HG02623 (cell line): ENCODE measurements at regions not wholly inside any gene's neighbourhood (a gene's known extent, or its start where the extent isn't known, plus 50 kb on each side); places are given as distances from the start of the nearest gene placed in this dataset.

Source experiments
- ATAC-seq: cut with Tn5 transposase; IDR thresholded peaks from one replicate; pipeline ENCODE4 v1.9.1; 2021; ENCODE audit warnings: moderate library complexity; ENCODE audit not compliant: unreplicated experiment

- ATAC-seq, result no peak
Measured at GRCh38 chr5:113897748-113898147, 384.3 kb downstream of the YTHDC2 start.

DNA sequence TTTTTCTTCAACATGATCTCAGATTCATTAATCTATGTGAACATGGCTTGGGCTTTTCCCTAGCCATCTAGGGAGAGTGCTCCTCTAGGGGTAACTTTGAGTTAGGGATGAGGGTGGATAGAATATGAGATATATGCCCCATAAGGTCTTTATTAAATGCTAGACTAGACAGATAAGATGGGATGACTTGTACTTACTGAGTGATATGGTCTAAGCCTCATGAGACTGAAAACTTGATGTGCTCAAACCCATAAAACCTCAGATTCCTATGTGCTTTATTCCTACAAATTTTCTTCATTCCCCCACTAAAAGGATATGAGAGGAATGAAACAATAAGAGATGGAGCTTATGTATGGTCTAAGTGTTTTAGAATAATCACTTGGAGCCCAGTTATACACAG is 386.6 kb downstream of the YTHDC2 start:
- no peak for ATAC-seq

GRCh38 chr5:113900816-113901215 is 387.3 kb downstream of the YTHDC2 start:
- no peak for ATAC-seq

DNA sequence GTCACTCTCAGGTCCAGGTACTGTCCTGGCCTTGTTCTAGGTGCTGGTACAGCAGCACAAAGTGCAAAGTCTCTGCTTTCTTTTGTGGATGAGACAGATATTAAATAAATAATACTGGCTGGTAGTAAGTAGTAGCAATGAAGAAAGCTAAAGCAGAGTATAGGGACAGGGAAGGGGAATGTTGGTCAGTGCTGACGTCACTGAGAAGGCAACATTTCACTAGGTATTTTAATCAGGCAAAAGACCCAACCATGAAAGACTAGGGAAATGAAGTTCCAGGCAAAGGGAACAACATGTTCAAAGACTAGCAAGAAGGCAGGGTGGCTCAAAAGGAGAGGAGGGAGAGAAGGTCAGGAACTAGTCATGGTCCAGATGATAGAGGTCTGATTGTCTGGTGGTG is 388.2 kb downstream of the YTHDC2 start:
- ATAC-seq, result no peak

DNA sequence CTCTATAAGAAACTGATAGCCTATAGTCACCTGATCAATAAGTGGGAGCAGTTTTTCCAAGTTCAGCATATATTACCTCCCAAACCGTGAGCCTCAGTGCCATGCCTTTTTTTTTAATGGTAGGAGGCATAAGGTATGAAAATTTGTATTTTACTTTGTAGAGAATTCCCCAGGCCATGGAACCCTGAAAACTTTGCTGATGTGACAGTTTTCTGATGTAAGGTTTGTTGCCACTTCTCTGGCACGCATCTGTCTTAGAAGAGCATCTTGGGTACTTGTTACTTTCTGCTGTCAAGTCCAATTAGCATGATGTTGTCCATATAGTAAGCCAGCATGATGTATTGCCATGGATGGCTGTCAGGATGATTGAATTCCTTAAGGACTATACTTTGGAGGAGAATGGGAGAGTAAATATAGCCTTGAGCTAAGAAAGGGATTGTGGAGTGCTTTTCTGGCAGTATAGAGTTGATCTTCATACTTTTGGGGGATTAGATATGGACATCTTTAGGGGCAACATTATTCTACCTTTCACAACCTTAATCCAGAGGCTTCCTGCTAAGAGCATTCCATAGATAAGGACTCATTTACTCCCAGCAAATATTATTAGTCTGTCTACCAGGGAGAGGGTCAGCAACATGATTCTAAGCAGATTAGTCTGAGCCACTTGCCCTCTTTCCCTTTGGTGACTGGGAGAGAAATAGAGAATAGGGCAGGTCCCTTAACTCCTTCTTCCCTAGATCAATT is 389.6 kb downstream of the YTHDC2 start:
- ATAC-seq, result no peak

GRCh38 chr5:113909782-113910181 is 396.3 kb downstream of the YTHDC2 start:
- no peak for ATAC-seq

- ATAC-seq, result no peak
Measured at GRCh38 chr5:113917997-113918396, 404.5 kb downstream of the YTHDC2 start.

- no peak for ATAC-seq
Measured at GRCh38 chr5:113922343-113922742, 408.8 kb downstream of the YTHDC2 start.

- no peak for ATAC-seq
Measured at GRCh38 chr5:113935453-113935852, 422.0 kb downstream of the YTHDC2 start.

DNA sequence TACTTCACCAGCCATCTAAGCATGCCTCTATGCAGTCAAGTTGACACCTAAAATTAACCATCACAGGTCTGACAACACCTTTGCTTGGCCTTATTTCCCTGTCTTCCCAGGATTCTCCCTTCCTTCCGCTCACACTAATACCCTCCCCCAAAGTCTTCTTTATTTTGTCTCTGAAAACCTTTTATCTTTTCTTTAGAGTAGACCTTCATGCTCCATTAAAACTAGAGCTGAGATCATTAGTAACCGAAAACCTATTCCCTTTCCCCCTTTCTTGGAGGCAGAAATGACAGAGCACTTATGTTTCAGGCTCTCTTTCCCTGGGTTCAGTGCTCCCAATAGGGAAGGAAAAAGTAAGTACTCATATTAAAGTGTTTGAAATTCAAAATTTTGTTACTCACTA is 423.8 kb downstream of the YTHDC2 start:
- ATAC-seq, result no peak

- no peak for ATAC-seq
Measured at GRCh38 chr5:113939988-113940387, 421.9 kb upstream of the KCNN2 start.

DNA sequence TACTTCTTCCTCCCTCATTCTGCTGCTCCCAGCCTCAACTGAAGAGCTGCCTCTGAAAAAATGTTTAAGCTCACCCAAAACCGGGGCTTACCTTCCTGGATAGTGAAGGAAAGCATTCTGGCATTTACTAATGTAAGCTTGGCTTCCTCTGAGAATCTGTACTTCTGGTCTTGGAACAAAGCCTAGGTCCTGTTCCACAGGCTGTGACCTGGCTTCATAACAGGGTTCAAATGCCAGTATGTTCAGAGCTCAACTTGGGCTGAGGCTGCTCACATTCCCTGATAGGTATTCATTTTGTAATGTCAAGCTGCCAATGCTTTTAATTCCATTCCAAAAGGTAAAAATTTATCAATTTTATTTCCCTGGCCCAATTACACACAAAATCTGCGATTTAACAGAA is 411.7 kb upstream of the KCNN2 start:
- ATAC-seq, result no peak

GRCh38 chr5:113965225-113965624 is 396.6 kb upstream of the KCNN2 start:
- no peak for ATAC-seq

GRCh38 chr5:113969901-113970300 is 392.0 kb upstream of the KCNN2 start:
- no peak for ATAC-seq

- ATAC-seq, result no peak
Measured at GRCh38 chr5:113971454-113971853, 390.4 kb upstream of the KCNN2 start.

GRCh38 chr5:113974976-113975375 is 386.9 kb upstream of the KCNN2 start:
- ATAC-seq, result no peak

- ATAC-seq, result no peak
Measured at GRCh38 chr5:113984928-113985327, 376.9 kb upstream of the KCNN2 start.

DNA sequence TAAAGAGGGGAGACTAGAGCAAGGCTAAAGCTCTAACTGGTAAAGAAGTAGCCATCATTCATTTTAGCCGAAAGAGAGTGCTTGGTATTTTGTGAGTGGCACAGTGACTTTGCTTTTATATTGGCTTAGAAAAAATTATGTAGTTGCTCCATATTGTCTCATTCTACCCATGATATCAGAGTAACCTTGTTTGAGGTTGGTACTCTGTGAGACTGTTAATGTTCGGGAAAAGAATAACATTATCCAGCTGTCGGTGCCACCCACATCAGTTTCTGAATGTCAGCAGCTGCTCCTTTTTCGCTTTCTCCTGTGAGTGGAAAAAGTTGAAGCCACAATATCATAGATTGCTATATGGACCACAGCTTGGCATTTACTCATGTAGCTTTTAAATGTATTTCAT is 376.4 kb upstream of the KCNN2 start:
- ATAC-seq, result no peak

- no peak for ATAC-seq
Measured at GRCh38 chr5:113989278-113989912, 372.5 kb upstream of the KCNN2 start.

- no peak for ATAC-seq
Measured at GRCh38 chr5:113989913-113990305, 372.0 kb upstream of the KCNN2 start.

GRCh38 chr5:114001076-114001475 is 360.8 kb upstream of the KCNN2 start:
- ATAC-seq, result no peak

DNA sequence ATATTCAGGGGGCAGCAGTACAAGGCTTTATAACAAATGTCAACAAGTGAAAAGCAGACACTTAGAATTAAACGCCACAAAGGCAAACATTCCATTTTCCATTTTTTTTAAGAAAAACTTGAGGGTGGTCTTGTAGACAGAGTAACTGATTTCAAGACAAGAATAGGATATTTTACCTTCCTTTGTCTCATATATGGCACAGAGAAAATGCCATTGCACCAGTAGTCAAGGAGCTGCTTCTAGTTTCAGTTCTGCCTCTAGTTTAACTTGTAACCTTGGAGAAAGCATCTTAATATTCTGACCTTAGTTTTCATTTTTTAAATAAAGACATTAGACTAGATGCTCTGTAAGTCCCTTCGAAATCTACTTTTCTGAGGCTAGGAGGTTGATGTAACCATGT is 355.3 kb upstream of the KCNN2 start:
- no peak for ATAC-seq

- no peak for ATAC-seq
Measured at GRCh38 chr5:114007678-114008077, 354.2 kb upstream of the KCNN2 start.
